ENCODE measurements at regions not wholly inside any gene's neighbourhood (a gene's known extent, or its start where the extent isn't known, plus 50 kb on each side); places are given as distances from the start of the nearest gene placed in this dataset.
A peak's percentile ranks its signal among the peaks of the same experiment; 100 is the strongest.
"Not testable (repeated sequence)": the region's sequence is repeated elsewhere in the genome, so short reads cannot be mapped to it uniquely, and the experiment has no call there.

GRCh38 chr4:25981749-25982148 is 67.7 kb downstream of the SMIM20 start:
- no peak for DNase-seq

GRCh38 chr4:25982962-25983361 is 68.9 kb downstream of the SMIM20 start:
- DNase-seq = no peak

DNA sequence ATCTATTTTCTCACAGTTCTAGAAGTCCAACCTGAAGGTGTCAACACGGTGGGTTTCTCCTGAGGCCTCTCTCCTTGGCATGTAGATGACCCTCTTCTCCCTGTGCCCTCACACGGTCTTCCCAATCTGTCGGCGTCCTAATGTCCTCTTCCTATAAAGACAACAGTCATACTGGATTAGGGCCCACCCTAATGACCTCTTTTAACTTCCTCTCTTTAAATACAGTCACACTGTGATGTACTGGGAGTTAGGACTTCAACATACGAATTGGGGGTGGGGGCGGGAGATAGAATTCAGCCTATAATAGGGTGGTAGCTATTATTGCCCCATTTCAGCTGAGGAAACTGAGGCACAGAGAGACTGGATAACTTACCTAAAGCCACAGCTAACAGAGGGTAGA is 70.2 kb downstream of the SMIM20 start:
- DNase-seq = no peak

- no peak for DNase-seq
Observed at GRCh38 chr4:25984796-25985195, 70.8 kb downstream of the SMIM20 start.

DNA sequence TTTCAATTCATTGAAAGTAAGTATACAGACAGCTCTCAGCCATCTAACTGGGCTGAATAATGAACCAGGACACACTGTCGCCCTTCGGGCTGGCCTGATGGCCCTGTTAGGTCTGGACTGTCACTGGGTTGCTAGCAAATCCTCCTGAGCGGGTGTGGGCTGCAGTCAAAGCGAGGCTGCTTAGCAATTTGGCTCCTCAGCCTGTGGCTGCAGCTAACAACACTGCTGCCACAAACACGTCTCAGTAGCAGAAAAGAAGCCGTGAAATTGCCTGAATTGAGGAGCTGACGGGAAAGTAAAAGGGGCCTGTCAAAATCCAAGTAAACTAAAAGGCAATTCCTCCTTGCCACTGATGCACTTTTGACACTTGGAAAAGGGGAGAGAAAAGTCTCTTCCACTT is 72.8 kb downstream of the SMIM20 start:
- DNase-seq = no peak

DNA sequence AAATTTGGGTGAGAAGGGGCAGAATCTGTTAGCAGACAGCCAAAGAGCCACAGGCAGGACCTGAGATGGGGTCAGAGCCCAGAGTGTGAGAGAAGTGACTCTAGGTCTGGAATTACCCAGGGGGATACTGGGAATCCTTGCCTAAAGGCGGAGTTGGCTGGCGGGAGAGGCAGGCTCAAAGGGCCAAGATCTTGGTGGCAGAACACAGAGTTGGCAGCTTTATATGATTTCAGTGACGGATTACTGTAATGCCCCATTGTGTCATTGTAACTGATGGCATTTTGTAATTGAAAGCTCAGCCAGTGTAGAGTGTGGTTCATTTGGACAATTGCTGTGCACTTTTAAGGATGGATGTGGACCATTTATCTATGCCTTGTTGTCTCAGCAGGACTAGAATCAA is 77.3 kb downstream of the SMIM20 start:
- DNase-seq = no peak

DNA sequence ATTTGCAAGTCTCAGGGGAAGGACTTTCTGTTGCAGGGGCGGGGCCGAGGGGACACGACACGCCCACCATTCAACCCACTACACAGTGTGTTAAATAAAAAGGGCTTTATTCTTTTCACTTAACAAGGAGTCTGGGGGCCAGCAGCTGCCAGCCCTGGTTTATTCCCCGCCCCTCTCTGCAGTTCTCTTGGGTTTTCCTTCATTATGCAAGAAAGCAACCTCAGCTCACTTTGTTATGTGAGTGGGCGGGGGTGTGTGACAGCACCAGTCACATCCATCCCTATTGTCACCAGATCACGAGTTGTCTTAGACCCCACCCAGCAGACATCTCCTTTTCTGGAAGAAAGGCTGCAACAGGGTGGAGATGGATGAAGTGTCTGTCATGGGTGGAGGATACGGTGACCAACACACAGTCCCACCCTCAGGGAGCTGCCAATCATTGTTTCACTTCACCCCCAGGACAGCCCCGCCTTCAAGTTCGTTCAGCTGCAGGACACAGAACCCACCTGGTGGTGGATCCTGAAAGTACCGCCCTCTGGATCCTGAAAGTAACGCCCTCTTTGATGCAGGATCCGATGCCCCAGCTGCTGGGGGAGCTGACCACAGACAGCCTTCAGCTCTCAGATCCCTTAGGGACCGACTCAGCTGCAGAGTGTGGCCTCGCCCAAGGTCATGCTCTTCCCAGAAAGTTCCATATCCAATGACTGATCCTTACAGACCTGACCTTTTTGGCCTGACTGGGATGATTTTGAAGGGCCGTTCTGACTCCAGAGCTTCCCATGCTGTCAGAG is 79.6 kb downstream of the SMIM20 start:
- no peak for DNase-seq

DNA sequence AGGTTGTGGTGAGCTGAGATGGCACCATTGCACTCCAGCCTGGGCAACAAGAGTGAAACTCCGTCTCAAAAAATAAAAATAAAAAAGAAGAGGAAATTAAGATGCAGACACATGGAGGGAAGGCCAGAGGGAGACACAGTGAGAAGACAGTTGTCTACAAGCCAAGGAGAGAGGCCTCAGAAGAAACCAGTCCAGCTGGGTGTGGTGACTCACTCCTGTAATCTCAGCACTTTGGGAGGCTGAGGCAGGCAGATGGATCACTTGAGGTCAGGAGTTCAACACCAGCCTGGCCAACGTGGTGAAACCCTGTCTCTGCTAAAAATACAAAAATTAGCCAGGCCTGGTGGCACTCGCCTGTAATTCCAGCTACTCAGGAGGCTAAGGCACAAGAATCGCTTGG is 80.6 kb downstream of the SMIM20 start:
- not testable (repeated sequence) for DNase-seq

GRCh38 chr4:26000274-26000950 is 86.4 kb downstream of the SMIM20 start:
- DNase-seq = no peak

DNA sequence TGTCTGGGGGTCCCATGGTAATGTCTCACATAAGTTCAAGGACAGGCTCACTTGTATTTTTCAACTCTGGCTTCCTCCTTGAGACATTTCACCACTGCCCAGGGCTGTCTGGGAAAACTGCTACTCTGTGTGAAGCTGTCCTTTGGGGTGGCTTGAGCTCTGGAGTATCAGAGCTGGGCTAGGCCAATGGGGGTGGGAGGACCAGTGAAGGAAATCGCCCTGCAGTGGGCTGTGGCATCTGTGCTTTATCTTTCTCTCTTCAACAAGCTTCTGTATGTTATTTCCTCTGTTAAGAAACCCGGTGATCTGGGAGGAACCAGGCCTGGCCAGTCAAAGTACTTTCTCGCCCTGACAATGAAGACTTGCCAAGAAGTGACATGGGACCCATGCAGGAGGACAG is 87.4 kb downstream of the SMIM20 start:
- DNase-seq = no peak

GRCh38 chr4:26001816-26002215 is 87.8 kb downstream of the SMIM20 start:
- no peak for DNase-seq

- no peak for DNase-seq
Observed at GRCh38 chr4:26003056-26003455, 89.0 kb downstream of the SMIM20 start.

- no peak for DNase-seq
Observed at GRCh38 chr4:26004290-26004689, 90.3 kb downstream of the SMIM20 start.

GRCh38 chr4:26005764-26006163 is 91.7 kb downstream of the SMIM20 start:
- DNase-seq = no peak

GRCh38 chr4:26008737-26009136 is 94.7 kb downstream of the SMIM20 start:
- no peak for DNase-seq

GRCh38 chr4:26009502-26009901 is 95.5 kb downstream of the SMIM20 start:
- no peak for DNase-seq

GRCh38 chr4:26010304-26010703 is 96.3 kb downstream of the SMIM20 start:
- DNase-seq = no peak

GRCh38 chr4:26013629-26014028 is 99.6 kb downstream of the SMIM20 start:
- DNase-seq = no peak

- DNase-seq = no peak
Observed at GRCh38 chr4:26015133-26015651, 101.2 kb downstream of the SMIM20 start.

DNA sequence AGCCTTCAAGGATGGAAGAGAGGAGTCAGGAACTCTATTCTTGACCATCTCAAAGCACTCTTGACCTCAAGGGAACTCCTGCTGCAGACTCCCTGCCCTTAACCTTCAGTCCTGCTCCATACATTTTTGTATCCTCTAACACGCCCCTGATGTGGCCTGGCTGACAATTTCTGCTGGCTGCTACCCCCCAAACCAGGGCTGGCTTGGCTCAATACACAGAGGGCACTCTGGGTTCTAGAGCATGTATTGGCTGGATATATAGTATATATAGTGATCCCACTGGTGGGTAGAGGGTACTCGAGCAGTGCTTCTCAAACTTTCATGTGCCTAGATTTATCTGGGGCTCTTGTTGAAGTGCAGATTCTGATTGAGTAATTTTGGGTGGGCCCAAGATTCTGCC is 101.9 kb downstream of the SMIM20 start:
- no peak for DNase-seq

DNA sequence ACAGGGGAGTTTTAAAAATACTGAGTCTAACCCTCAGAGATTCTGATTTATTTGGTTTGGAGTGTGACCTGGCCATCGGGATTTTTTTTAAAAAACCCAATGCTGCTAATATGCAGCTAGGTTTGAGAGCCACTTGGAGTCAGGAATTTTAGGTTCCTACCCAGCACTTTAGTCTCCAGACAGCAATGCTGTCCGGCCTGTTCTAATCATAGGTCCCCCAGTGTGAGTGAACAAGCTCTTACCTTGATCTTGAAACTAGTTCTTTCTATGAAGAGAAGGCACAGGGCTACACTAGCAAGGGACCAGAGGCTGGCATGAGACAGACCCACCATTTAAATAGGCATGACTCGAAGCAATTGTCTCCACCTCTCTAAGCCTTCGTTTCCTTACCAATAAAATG is 103.5 kb downstream of the SMIM20 start:
- no peak for DNase-seq

DNA sequence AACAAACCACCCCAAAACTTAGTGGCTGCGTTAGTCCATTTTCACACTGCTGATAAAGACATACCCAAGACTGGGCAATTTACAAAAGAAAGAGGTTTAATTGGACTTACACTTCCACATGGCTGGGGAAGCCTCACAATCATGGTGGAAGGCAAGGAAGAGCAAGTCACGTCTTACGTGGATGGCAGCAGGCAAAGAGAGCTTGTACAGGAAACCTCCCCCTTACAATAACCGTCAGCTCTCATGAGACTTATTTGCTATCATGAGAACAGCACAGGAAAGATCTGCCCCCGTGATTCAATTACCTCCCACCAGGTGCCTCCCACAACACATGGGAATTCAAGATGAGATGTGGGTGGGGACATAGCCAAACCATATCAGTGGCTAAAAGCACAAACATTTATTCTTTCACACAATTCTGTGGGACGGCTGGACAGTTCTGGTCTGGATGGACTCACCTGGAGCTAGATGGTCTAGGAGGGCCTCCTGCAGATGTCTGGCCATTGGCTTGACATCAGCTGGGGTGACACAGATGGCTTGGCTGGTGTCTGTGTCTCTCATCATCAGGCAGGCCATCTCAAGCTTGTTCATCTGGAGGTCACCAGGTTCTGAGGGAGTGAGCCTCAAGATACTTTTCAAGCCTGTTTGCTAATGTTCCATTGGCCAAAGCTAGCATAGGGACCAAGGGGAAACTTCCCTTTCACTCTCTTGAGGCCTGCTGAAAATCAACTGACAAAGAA is 104.1 kb downstream of the SMIM20 start:
- not testable (repeated sequence) for DNase-seq

- DNase-seq = peak; percentile 52
Observed at GRCh38 chr4:26020083-26020668, 106.2 kb downstream of the SMIM20 start.
